HCT116 (cell line): ENCODE measurements at regions not wholly inside any gene's neighbourhood (a gene's known extent, or its start where the extent isn't known, plus 50 kb on each side); places are given as distances from the start of the nearest gene placed in this dataset.

Experiments used
- ATAC-seq: fragments of 200-7000 bp; cut with Tn5 transposase; 2 replicates; pipeline ENCODE4 v1.9.1; 2020; ENCODE audit warnings: mild to moderate bottlenecking, moderate library complexity
- BruUV-seq: library from RNA; stranded (reverse); fragments of 400-500 nt; replicated peaks from 2 replicates; lab custom pipeline; 2021; lab: Mats Ljungman, UMichigan
- CTCF ChIA-PET: fragments of 300-600 bp; sonication (Branson Sonifier 250); formaldehyde crosslinking; loops from one replicate; lab custom pipeline; 2021; ENCODE audit warnings: antibody characterized with exemption; lab: Charles Lee
- POLR2A ChIA-PET: fragments of 300-600, 350-600 bp; sonication (Branson Sonifier 250); formaldehyde crosslinking; loops from one replicate; lab custom pipeline; 2021; ENCODE audit warnings: antibody characterized with exemption; lab: Charles Lee
- RAD21 ChIA-PET, 2 experiments: fragments of 300-600 bp; sonication (Branson Sonifier 250); formaldehyde crosslinking; loops; one replicate each; lab custom pipeline; 2023; ENCODE audit warnings: low total read pairs in 2 of 2; ENCODE audit not compliant: uncharacterized antibody in 2 of 2, unreplicated experiment in 2 of 2, low non-redundant PET in 1 of 2; lab: Charles Lee
- DNase-seq: peaks from one replicate; pipeline ENCODE4 v3.0.0-alpha.2; 2010; ENCODE audit warnings: low read depth, low spot score
- H2AFZ ChIP-seq: fragments of 200-600 bp; shearing (Covaris generic), sonication (generic); 2 replicates; pipeline ENCODE4 v1.6.1; 2017; ENCODE audit warnings: low read depth, mixed run types, mixed read lengths, antibody characterized with exemption, low read length; ENCODE audit not compliant: poor library complexity, severe bottlenecking
- H3K27ac ChIP-seq: 2 replicates; pipeline ENCODE4 v1.5.1; 2012; ENCODE audit warnings: low read depth, low read length
- H3K27me3 ChIP-seq: fragments of 200-600 bp; sonication (generic); 2 replicates; pipeline ENCODE4 v1.6.1; 2016; ENCODE audit warnings: mixed run types, low read length, mixed read lengths; ENCODE audit not compliant: insufficient read depth
- H3K36me3 ChIP-seq, 2 experiments: fragments of 200-500 bp in 1 of 2; fragments of 200-600 bp in 1 of 2; sonication (Bioruptor generic) in 1 of 2; sonication (generic) in 1 of 2; 2 replicates each; pipeline versions ENCODE4 v1.5.1 to v1.6.1; 2014 to 2016; ENCODE audit warnings: low read length in 2 of 2, inconsistent platforms in 1 of 2, mixed read lengths in 1 of 2, mixed run types in 1 of 2; ENCODE audit not compliant: insufficient read depth in 2 of 2, control insufficient read depth in 1 of 2
- H3K4me1 ChIP-seq, 2 experiments: fragments of 200-600 bp in 1 of 2; sonication (generic) in 1 of 2; 2 replicates each; pipeline versions ENCODE4 v1.5.1 to v1.6.1; 2012 to 2017; ENCODE audit warnings: low read length in 2 of 2, inconsistent platforms in 1 of 2, mild to moderate bottlenecking in 1 of 2, mixed read lengths in 1 of 2, mixed run types in 1 of 2, moderate library complexity in 1 of 2; ENCODE audit not compliant: insufficient read depth in 2 of 2, control insufficient read depth in 1 of 2
- H3K4me2 ChIP-seq: fragments of 200-600 bp; sonication (generic); 2 replicates; pipeline ENCODE4 v1.6.1; 2017; ENCODE audit warnings: mixed run types, low read length, mixed read lengths
- H3K4me3 ChIP-seq, 2 experiments: fragments of 200-600 bp in 1 of 2; sonication (generic) in 1 of 2; replicated peaks in 1 of 2; 2 replicates each; pipeline ENCODE4 v1.5.1; 2011 to 2016; ENCODE audit warnings: low read length in 2 of 2, control low read depth in 1 of 2, low read depth in 1 of 2, mild to moderate bottlenecking in 1 of 2, mixed read lengths in 1 of 2, mixed run types in 1 of 2
- H3K79me2 ChIP-seq: fragments of 200-600 bp; sonication (generic); 2 replicates; pipeline ENCODE4 v1.6.1; 2017; ENCODE audit warnings: mild to moderate bottlenecking, mixed run types, low read length, moderate library complexity, mixed read lengths; ENCODE audit not compliant: insufficient read depth
- H3K9ac ChIP-seq: fragments of 200-600 bp; sonication (generic); 2 replicates; pipeline ENCODE4 v1.6.1; 2016; ENCODE audit warnings: low read length, mixed read lengths
- H3K9me2 ChIP-seq: fragments of 200-600 bp; sonication (generic), shearing (Covaris generic); 2 replicates; pipeline ENCODE4 v1.6.1; 2017; ENCODE audit warnings: mixed run types, mild to moderate bottlenecking, moderate library complexity; ENCODE audit not compliant: insufficient read depth
- H3K9me3 ChIP-seq, 2 experiments: fragments of 200-500 bp in 1 of 2; fragments of 200-600 bp in 1 of 2; sonication (Bioruptor generic) in 1 of 2; sonication (generic) in 1 of 2; 2 replicates each; pipeline ENCODE4 v1.6.1; 2014 to 2017; ENCODE audit warnings: low read length in 2 of 2, mixed read lengths in 2 of 2, inconsistent platforms in 1 of 2, low read depth in 1 of 2, mild to moderate bottlenecking in 1 of 2, mixed run types in 1 of 2, moderate library complexity in 1 of 2; ENCODE audit not compliant: control insufficient read depth in 1 of 2, insufficient read depth in 1 of 2
- H4K20me1 ChIP-seq: fragments of 200-600 bp; sonication (generic), shearing (Covaris generic); 2 replicates; pipeline ENCODE4 v1.6.1; 2017; ENCODE audit warnings: mixed run types, mild to moderate bottlenecking, moderate library complexity; ENCODE audit not compliant: insufficient read depth
- CEBPB ChIP-seq: IDR thresholded peaks from 2 replicates; pipeline ENCODE4 v1.6.1; 2012; ENCODE audit warnings: low read depth
- EZH2phosphoT487 ChIP-seq: fragments of 200-600 bp; IDR thresholded peaks from 2 replicates; pipeline ENCODE4 v1.6.1; 2018; ENCODE audit warnings: antibody characterized with exemption, borderline replicate concordance
- FOSL1 ChIP-seq: IDR thresholded peaks from 2 replicates; pipeline ENCODE4 v1.6.1; 2012; ENCODE audit warnings: low read depth
- SIN3A ChIP-seq: IDR thresholded peaks from 2 replicates; pipeline ENCODE4 v1.6.1; 2012; ENCODE audit warnings: low read depth
- SRF ChIP-seq: IDR thresholded peaks from 2 replicates; pipeline ENCODE4 v1.6.1; 2012; ENCODE audit warnings: low read depth
- YY1 ChIP-seq: IDR thresholded peaks from 2 replicates; pipeline ENCODE4 v1.6.1; 2011; ENCODE audit warnings: low read length, low read depth, moderate library complexity, mild to moderate bottlenecking; ENCODE audit not compliant: insufficient replicate concordance; ENCODE audit errors: extremely low read depth
- ZFX ChIP-seq: fragments of 450-650 bp; IDR thresholded peaks from 2 replicates; pipeline ENCODE4 v1.6.1; 2017
- intact Hi-C: fragments of 100-400 bp; cut with micrococcal nuclease; formaldehyde crosslinking; loops from 2 replicates; pipeline ENCODE4 v1.10.0; 2022
- TF ChIP-seq, protein P1 (sequence below): IDR thresholded peaks from 2 replicates; pipeline ENCODE4 v1.6.1; 2011; ENCODE audit warnings: mild to moderate bottlenecking, low read length, moderate library complexity; ENCODE audit not compliant: insufficient replicate concordance; ENCODE audit errors: extremely low read depth
- TF ChIP-seq, protein P2 (sequence below), 3 experiments: fragments of 200-600 bp in 1 of 3; sonication (generic) in 1 of 3; IDR thresholded peaks in 2 of 3; conservative IDR thresholded peaks in 1 of 3; 2 replicates each; pipeline ENCODE4 v1.5.1; 2012 to 2017; ENCODE audit warnings: low read depth in 2 of 3, low read length in 2 of 3, antibody characterized with exemption in 1 of 3, borderline replicate concordance in 1 of 3, control low read depth in 1 of 3, mild to moderate bottlenecking in 1 of 3, mixed read lengths in 1 of 3, mixed run types in 1 of 3, moderate library complexity in 1 of 3; ENCODE audit not compliant: insufficient read depth in 1 of 3
- TF ChIP-seq, protein P3 (sequence below): IDR thresholded peaks from 2 replicates; pipeline ENCODE4 v1.6.1; 2012; ENCODE audit warnings: low read depth

- ChIA-PET RAD21 (no interaction called here), POLR2A (no interaction called here), CTCF (no interaction called here)
- Histone ChIP-seq H3K27me3 (no peaks in the 10 kb centered on the region), H3K27ac (no peak overlapping the region), H3K9me2 (no peaks in the 10 kb centered on the region), H3K9me3 (0 out of 4 replicates have a peak, but pooled peaks cover 0 to 6% of the 10 kb centered on the region in 2 experiments), H3K9ac (no peak overlapping the region), H3K36me3 (no peaks in the 10 kb centered on the region), H3K79me2 (no peaks in the 10 kb centered on the region), H4K20me1 (no peaks in the 10 kb centered on the region), H3K4me1 (no peaks in the 10 kb centered on the region), H3K4me3 (no peak overlapping the region), H2AFZ (no peak overlapping the region), H3K4me2 (no peak overlapping the region)
- DNase-seq = no peak
- intact Hi-C loops = no loop called here
- ATAC-seq = no peak
- no TSS peak for BruUV-seq
- TF ChIP-seq, protein P1, sequence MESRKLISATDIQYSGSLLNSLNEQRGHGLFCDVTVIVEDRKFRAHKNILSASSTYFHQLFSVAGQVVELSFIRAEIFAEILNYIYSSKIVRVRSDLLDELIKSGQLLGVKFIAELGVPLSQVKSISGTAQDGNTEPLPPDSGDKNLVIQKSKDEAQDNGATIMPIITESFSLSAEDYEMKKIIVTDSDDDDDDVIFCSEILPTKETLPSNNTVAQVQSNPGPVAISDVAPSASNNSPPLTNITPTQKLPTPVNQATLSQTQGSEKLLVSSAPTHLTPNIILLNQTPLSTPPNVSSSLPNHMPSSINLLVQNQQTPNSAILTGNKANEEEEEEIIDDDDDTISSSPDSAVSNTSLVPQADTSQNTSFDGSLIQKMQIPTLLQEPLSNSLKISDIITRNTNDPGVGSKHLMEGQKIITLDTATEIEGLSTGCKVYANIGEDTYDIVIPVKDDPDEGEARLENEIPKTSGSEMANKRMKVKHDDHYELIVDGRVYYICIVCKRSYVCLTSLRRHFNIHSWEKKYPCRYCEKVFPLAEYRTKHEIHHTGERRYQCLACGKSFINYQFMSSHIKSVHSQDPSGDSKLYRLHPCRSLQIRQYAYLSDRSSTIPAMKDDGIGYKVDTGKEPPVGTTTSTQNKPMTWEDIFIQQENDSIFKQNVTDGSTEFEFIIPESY = no peak
- TF ChIP-seq, protein P2, sequence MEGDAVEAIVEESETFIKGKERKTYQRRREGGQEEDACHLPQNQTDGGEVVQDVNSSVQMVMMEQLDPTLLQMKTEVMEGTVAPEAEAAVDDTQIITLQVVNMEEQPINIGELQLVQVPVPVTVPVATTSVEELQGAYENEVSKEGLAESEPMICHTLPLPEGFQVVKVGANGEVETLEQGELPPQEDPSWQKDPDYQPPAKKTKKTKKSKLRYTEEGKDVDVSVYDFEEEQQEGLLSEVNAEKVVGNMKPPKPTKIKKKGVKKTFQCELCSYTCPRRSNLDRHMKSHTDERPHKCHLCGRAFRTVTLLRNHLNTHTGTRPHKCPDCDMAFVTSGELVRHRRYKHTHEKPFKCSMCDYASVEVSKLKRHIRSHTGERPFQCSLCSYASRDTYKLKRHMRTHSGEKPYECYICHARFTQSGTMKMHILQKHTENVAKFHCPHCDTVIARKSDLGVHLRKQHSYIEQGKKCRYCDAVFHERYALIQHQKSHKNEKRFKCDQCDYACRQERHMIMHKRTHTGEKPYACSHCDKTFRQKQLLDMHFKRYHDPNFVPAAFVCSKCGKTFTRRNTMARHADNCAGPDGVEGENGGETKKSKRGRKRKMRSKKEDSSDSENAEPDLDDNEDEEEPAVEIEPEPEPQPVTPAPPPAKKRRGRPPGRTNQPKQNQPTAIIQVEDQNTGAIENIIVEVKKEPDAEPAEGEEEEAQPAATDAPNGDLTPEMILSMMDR (IDR thresholded peaks at IDR 0.05 in 2 of 3, conservative IDR thresholded peaks at IDR 0.05 in 1 of 3; ENCODE audit: borderline replicate concordance in 1 of 3, insufficient read depth in 1 of 3, low read depth in 2 of 3, low read length in 2 of 3) = no peak
- TF ChIP-seq CEBPB (no peak), FOSL1 (no peak), SIN3A (no peak), SRF (no peak), ZFX (no peak), EZH2phosphoT487 (no peak), YY1 (no peak)
- TF ChIP-seq, protein P3, sequence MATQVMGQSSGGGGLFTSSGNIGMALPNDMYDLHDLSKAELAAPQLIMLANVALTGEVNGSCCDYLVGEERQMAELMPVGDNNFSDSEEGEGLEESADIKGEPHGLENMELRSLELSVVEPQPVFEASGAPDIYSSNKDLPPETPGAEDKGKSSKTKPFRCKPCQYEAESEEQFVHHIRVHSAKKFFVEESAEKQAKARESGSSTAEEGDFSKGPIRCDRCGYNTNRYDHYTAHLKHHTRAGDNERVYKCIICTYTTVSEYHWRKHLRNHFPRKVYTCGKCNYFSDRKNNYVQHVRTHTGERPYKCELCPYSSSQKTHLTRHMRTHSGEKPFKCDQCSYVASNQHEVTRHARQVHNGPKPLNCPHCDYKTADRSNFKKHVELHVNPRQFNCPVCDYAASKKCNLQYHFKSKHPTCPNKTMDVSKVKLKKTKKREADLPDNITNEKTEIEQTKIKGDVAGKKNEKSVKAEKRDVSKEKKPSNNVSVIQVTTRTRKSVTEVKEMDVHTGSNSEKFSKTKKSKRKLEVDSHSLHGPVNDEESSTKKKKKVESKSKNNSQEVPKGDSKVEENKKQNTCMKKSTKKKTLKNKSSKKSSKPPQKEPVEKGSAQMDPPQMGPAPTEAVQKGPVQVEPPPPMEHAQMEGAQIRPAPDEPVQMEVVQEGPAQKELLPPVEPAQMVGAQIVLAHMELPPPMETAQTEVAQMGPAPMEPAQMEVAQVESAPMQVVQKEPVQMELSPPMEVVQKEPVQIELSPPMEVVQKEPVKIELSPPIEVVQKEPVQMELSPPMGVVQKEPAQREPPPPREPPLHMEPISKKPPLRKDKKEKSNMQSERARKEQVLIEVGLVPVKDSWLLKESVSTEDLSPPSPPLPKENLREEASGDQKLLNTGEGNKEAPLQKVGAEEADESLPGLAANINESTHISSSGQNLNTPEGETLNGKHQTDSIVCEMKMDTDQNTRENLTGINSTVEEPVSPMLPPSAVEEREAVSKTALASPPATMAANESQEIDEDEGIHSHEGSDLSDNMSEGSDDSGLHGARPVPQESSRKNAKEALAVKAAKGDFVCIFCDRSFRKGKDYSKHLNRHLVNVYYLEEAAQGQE = no peak
Observed at GRCh38 chr13:81683521-81683920, 1342.6 kb upstream of the SPRY2 start.
